Middle frontal gyrus (tissue), 1 donor: ENCODE measurements at regions not wholly inside any gene's neighbourhood (a gene's known extent, or its start where the extent isn't known, plus 50 kb on each side); places are given as distances from the start of the nearest gene placed in this dataset.
A peak's percentile ranks its signal among the peaks of the same experiment; 100 is the strongest.

Experiments
- DNase-seq: peaks from one replicate; pipeline ENCODE4 v3.0.0-alpha.2; 2015; ENCODE audit warnings: low spot score; ENCODE audit errors: extremely low spot score

- DNase-seq: no peak
Observed at GRCh38 chr2:15792331-15792730, 148.0 kb upstream of the MYCN start.

GRCh38 chr2:15793078-15793913, 147.1 kb upstream of the MYCN start:
- no peak for DNase-seq

GRCh38 chr2:15793978-15794377, 146.4 kb upstream of the MYCN start:
- no peak for DNase-seq

GRCh38 chr2:15794608-15795134, 145.7 kb upstream of the MYCN start:
- DNase-seq: no peak

- no peak for DNase-seq
Observed at GRCh38 chr2:15795426-15795825, 144.9 kb upstream of the MYCN start.

GRCh38 chr2:15796167-15796942, 144.0 kb upstream of the MYCN start:
- DNase-seq: no peak

GRCh38 chr2:15797231-15797938, 143.0 kb upstream of the MYCN start:
- DNase-seq: no peak

- DNase-seq: no peak
Observed at GRCh38 chr2:15797939-15798281, 142.4 kb upstream of the MYCN start.

GRCh38 chr2:15798701-15799431, 141.5 kb upstream of the MYCN start:
- no peak for DNase-seq

- DNase-seq: no peak
Observed at GRCh38 chr2:15799432-15799827, 140.9 kb upstream of the MYCN start.

GRCh38 chr2:15800495-15801329, 139.6 kb upstream of the MYCN start:
- DNase-seq: peak; percentile 60

GRCh38 chr2:15801439-15801838, 138.9 kb upstream of the MYCN start:
- no peak for DNase-seq

- DNase-seq: no peak
Observed at GRCh38 chr2:15801904-15802303, 138.4 kb upstream of the MYCN start.

GRCh38 chr2:15802657-15803542, 137.4 kb upstream of the MYCN start:
- DNase-seq: no peak

- DNase-seq: no peak
Observed at GRCh38 chr2:15803543-15804245, 136.7 kb upstream of the MYCN start.

- DNase-seq: no peak
Observed at GRCh38 chr2:15804246-15804619, 136.1 kb upstream of the MYCN start.

GRCh38 chr2:15804691-15805090, 135.7 kb upstream of the MYCN start:
- DNase-seq: no peak

- DNase-seq: no peak
Observed at GRCh38 chr2:15805206-15805605, 135.1 kb upstream of the MYCN start.

- DNase-seq: no peak
Observed at GRCh38 chr2:15805772-15806171, 134.6 kb upstream of the MYCN start.
